Glutamatergic neuron (in vitro differentiated cells): ENCODE measurements at regions not wholly inside any gene's neighbourhood (a gene's known extent, or its start where the extent isn't known, plus 50 kb on each side); places are given as distances from the start of the nearest gene placed in this dataset.

Source experiments
- DNase-seq: peaks from one replicate; pipeline ENCODE4 v3.0.0; 2022
- H3K27ac Mint-ChIP-seq: one replicate; pipeline ENCODE4 v1.8.0; 2020; ENCODE audit warnings: mild to moderate bottlenecking, mixed read lengths, inconsistent platforms; ENCODE audit not compliant: unreplicated experiment
- H3K27me3 Mint-ChIP-seq: one replicate; pipeline ENCODE4 v1.8.0; 2020; ENCODE audit warnings: mild to moderate bottlenecking, moderate library complexity, mixed read lengths, inconsistent platforms; ENCODE audit not compliant: unreplicated experiment
- H3K36me3 Mint-ChIP-seq: one replicate; pipeline ENCODE4 v1.8.0; 2020; ENCODE audit warnings: mild to moderate bottlenecking, mixed read lengths, inconsistent platforms; ENCODE audit not compliant: unreplicated experiment
- H3K4me1 Mint-ChIP-seq: one replicate; pipeline ENCODE4 v1.8.0; 2020; ENCODE audit warnings: mild to moderate bottlenecking, low read depth, mixed read lengths, inconsistent platforms; ENCODE audit not compliant: unreplicated experiment
- H3K4me3 Mint-ChIP-seq: one replicate; pipeline ENCODE4 v1.8.0; 2020; ENCODE audit warnings: mild to moderate bottlenecking, mixed read lengths, inconsistent platforms; ENCODE audit not compliant: unreplicated experiment
- H3K9me3 Mint-ChIP-seq: one replicate; pipeline ENCODE4 v1.8.0; 2020; ENCODE audit warnings: mild to moderate bottlenecking, moderate library complexity, mixed read lengths, inconsistent platforms; ENCODE audit not compliant: unreplicated experiment
- TF ChIP-seq, protein P1 (sequence below): fragments of 200-600 bp; sonication (generic); IDR thresholded peaks from one replicate; pipeline ENCODE4 v1.5.0; 2021; ENCODE audit not compliant: partially characterized antibody, unreplicated experiment

DNA sequence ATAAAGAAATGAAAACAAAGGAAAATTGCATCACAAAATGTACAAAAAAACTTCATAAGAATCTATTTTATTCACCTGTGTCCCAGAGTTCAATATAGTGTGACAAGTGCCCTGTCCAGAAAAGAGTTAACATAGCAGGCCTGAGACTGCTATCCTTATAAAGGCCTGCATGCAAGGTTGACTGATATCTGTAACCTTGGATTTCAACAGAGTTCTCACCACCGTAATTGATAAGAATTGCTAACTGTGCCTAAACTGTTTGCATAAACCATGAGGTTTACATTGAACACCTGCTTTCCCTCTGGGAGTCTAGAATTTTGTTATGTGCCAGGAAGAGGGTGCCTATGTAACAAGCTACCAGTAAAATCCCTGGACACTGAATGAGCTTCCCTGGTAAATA is 461.7 kb upstream of the DPH6 start:
- Mint-ChIP-seq H3K27me3 (no peaks in the 10 kb centered on the region), H3K36me3 (no peaks in the 10 kb centered on the region), H3K4me3 (no peak overlapping the region), H3K27ac (no peak overlapping the region), H3K9me3 (peaks cover 2% of the 10 kb centered on the region), H3K4me1 (no peaks in the 10 kb centered on the region)
- DNase-seq, result no peak
- TF ChIP-seq, protein P1, sequence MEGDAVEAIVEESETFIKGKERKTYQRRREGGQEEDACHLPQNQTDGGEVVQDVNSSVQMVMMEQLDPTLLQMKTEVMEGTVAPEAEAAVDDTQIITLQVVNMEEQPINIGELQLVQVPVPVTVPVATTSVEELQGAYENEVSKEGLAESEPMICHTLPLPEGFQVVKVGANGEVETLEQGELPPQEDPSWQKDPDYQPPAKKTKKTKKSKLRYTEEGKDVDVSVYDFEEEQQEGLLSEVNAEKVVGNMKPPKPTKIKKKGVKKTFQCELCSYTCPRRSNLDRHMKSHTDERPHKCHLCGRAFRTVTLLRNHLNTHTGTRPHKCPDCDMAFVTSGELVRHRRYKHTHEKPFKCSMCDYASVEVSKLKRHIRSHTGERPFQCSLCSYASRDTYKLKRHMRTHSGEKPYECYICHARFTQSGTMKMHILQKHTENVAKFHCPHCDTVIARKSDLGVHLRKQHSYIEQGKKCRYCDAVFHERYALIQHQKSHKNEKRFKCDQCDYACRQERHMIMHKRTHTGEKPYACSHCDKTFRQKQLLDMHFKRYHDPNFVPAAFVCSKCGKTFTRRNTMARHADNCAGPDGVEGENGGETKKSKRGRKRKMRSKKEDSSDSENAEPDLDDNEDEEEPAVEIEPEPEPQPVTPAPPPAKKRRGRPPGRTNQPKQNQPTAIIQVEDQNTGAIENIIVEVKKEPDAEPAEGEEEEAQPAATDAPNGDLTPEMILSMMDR, result no peak

DNA sequence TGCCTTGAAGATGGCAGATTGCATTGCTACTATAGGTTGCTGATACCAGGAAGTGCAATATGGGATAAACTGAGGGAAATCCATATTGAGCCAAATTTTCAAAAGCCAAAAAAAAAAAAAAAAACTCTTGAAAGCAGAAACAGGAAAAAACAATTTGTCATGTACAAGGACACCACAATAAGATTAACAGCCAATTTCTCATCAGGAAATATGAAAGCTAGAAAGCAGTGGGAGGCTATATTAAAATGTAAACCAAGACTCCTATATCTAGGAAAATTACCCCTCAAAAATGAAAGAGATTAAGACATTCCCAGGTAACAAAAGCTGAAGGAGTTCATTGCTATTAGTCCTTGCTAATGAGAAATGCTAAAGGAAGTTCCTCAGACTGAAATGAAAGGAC is 462.8 kb upstream of the DPH6 start:
- Mint-ChIP-seq H3K27ac (no peak overlapping the region), H3K4me1 (no peaks in the 10 kb centered on the region), H3K27me3 (no peaks in the 10 kb centered on the region), H3K4me3 (no peak overlapping the region), H3K9me3 (peaks cover 2% of the 10 kb centered on the region), H3K36me3 (no peaks in the 10 kb centered on the region)
- TF ChIP-seq, protein P1, result no peak
- DNase-seq, result no peak

DNA sequence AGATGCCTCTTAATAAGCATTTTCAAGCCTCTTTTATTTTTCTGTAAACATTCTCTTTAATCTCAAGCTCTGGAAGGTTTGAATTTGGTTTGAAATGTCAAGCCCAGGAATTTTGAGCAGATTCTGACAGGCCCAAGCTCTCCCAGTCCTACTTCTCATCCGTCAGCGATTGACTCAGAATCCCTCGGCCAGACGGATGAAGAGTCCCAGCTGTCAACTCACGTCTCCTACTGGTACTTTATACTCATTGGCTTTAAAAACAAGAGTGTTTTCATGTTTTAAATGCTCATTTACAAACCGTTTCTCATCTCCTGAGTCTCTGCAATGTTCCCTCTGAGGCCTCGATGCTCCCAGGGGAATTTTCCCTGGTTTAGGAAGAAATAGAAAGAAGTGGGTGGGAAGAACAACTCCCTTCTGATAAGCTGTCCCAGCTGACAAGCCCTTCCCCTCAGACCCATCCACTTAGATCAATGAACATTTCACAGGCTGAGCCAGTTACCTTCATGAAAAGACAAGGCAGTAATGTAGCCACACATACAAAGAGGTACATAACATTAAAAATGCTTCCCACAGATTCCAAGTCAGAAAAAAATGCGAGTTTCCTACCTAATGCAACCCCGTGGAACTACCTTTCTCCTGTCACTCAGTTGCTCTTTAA is 478.2 kb upstream of the DPH6 start:
- Mint-ChIP-seq H3K27me3 (no peaks in the 10 kb centered on the region), H3K9me3 (peaks cover 2% of the 10 kb centered on the region), H3K27ac (peak overlapping the region; percentile 65), H3K4me3 (peak overlapping the region; percentile 47), H3K4me1 (peaks cover 15% of the 10 kb centered on the region), H3K36me3 (no peaks in the 10 kb centered on the region)
- peak; percentile 33 for DNase-seq
- TF ChIP-seq, protein P1, result no peak

DNA sequence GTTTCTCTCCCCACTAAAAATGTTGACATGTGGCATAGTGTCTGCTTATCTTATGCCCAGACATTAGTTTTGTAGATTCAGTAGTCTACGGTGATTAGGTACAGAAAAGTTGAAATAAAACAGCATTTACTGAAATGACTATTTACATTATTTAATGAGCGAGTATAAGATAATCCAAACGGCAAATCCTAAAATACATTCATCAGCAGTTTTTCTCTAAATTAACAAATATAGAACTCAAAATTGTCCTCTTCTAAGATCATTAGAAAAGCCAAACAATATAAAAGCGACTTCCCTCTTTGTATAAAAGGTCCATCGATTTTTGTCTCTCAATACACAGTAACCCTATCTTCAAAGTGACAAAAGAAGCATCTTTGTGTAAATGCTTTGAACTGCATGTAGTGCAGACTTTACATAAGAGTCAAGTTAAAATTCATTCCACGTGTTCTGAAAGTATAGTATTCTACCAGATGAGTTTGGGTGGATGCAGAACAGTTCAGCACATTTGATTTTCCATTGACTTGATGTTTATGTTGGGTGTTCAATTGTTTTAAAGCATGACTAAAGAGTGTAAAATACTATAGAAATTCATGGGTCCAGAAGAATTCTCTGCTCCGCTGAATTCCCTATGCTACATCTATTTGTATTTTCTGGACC is 480.8 kb upstream of the DPH6 start:
- peaks cover 15% of the 10 kb centered on the region for H3K4me1 Mint-ChIP-seq
- no peak for DNase-seq
- H3K27me3 Mint-ChIP-seq, result no peaks in the 10 kb centered on the region
- peaks cover 2% of the 10 kb centered on the region for H3K9me3 Mint-ChIP-seq
- TF ChIP-seq, protein P1, result no peak
- no peaks in the 10 kb centered on the region for H3K36me3 Mint-ChIP-seq
- H3K27ac Mint-ChIP-seq, result no peak overlapping the region
- H3K4me3 Mint-ChIP-seq, result no peak overlapping the region

DNA sequence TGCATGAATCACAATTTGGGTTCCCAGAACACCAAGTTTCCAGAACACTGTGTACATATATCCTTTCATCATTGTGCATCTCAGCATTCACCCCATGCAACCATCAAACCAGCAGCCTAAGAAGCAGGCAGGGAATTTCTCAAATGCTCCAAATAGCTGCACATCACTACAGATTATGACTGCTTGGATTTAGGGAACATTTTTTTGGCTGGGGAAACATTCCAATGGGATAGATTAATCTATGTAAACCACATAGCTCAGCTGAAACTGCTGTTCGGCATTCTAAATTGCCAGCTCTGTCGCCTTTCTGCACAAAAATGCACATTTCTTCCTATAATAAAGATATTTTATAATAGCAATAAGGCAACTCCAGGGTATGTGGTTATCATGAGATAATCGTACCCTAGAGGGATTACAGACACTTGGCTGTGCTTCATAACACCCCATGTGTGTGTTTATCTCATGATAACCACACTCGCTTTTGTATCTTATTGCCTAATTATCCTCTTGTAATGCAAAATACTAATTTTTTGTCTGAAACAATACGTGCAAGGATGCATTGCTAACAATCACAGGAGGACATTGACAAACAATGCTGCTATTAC is 483.7 kb upstream of the DPH6 start:
- no peak for DNase-seq
- TF ChIP-seq, protein P1, result no peak
- no peaks in the 10 kb centered on the region for H3K4me1 Mint-ChIP-seq
- H3K36me3 Mint-ChIP-seq, result no peaks in the 10 kb centered on the region
- H3K27me3 Mint-ChIP-seq, result peaks cover 1% of the 10 kb centered on the region
- H3K4me3 Mint-ChIP-seq, result no peak overlapping the region
- peaks cover 2% of the 10 kb centered on the region for H3K9me3 Mint-ChIP-seq
- no peak overlapping the region for H3K27ac Mint-ChIP-seq
